B cell (primary cell): ENCODE measurements at regions not wholly inside any gene's neighbourhood (a gene's known extent, or its start where the extent isn't known, plus 50 kb on each side); places are given as distances from the start of the nearest gene placed in this dataset.

Experiments
- EZH2 ChIP-seq: IDR thresholded peaks from 2 replicates; pipeline ENCODE4 v1.6.1; 2012; ENCODE audit warnings: borderline replicate concordance, low read depth, mild to moderate bottlenecking, moderate library complexity, low read length; ENCODE audit not compliant: insufficient read depth, poor library complexity, severe bottlenecking
- TF ChIP-seq, protein P1 (sequence below): fragments of 200-600 bp; IDR thresholded peaks from one replicate; pipeline ENCODE4 v1.8.0; 2022; ENCODE audit warnings: antibody characterized with exemption, mild to moderate bottlenecking

DNA sequence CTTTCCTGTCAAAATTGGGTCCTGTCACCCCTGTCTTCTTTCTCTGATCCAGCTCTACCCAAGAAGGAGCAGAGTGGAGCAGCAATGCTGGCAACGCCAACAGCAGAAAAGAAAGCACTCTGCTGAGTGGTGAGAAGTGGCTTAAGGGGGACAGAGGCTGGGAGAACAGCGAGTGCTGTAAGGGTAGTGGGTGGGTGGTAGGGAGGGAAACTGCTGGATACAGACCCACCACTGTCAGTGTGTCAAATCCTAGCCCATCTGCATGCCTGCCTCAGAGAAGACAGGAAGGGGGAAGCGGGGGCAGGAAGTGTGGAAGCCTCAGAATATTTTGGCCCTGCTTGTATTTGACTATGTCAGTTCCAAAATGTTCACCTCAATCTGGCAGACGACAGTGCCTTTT, 170.4 kb upstream of the MAST4 start:
- TF ChIP-seq, protein P1, sequence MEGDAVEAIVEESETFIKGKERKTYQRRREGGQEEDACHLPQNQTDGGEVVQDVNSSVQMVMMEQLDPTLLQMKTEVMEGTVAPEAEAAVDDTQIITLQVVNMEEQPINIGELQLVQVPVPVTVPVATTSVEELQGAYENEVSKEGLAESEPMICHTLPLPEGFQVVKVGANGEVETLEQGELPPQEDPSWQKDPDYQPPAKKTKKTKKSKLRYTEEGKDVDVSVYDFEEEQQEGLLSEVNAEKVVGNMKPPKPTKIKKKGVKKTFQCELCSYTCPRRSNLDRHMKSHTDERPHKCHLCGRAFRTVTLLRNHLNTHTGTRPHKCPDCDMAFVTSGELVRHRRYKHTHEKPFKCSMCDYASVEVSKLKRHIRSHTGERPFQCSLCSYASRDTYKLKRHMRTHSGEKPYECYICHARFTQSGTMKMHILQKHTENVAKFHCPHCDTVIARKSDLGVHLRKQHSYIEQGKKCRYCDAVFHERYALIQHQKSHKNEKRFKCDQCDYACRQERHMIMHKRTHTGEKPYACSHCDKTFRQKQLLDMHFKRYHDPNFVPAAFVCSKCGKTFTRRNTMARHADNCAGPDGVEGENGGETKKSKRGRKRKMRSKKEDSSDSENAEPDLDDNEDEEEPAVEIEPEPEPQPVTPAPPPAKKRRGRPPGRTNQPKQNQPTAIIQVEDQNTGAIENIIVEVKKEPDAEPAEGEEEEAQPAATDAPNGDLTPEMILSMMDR, result no peak
- TF ChIP-seq EZH2, result no peak
